Astrocyte (in vitro differentiated cells and primary cell): ENCODE measurements at regions not wholly inside any gene's neighbourhood (a gene's known extent, or its start where the extent isn't known, plus 50 kb on each side); places are given as distances from the start of the nearest gene placed in this dataset.

Experiments
- DNase-seq: peaks from one replicate; pipeline ENCODE4 v3.0.0-alpha.2; 2010; ENCODE audit warnings: low read depth
- FAIRE-seq: peaks from 2 replicates; lab custom pipeline; 2011; peaks lifted over from hg19 to GRCh38; lab: Jason Lieb, UNC
- H2AFZ ChIP-seq: 2 replicates; pipeline ENCODE4 v1.6.0; 2012; ENCODE audit warnings: low read depth, low read length, inconsistent platforms
- H3K27ac ChIP-seq: 2 replicates; pipeline ENCODE4 v1.5.1; 2011; ENCODE audit warnings: low read depth, low read length, inconsistent platforms
- H3K27me3 ChIP-seq: 2 replicates; pipeline ENCODE4 v1.6.0; 2011; ENCODE audit warnings: low read length, inconsistent platforms; ENCODE audit not compliant: insufficient read depth
- H3K36me3 ChIP-seq: 2 replicates; pipeline ENCODE4 v1.5.1; 2011; ENCODE audit warnings: low read length, inconsistent platforms; ENCODE audit not compliant: insufficient read depth
- H3K4me1 ChIP-seq: 2 replicates; pipeline ENCODE4 v1.5.1; 2011; ENCODE audit warnings: low read length, inconsistent platforms; ENCODE audit not compliant: insufficient read depth
- H3K4me2 ChIP-seq: 2 replicates; pipeline ENCODE4 v1.6.0; 2012; ENCODE audit warnings: low read length, inconsistent platforms
- H3K4me3 ChIP-seq: 2 replicates; pipeline ENCODE4 v1.5.1; 2011; ENCODE audit warnings: low read depth, mild to moderate bottlenecking, low read length, inconsistent platforms; ENCODE audit not compliant: insufficient read depth
- H3K79me2 ChIP-seq: 2 replicates; pipeline ENCODE4 v1.6.0; 2012; ENCODE audit warnings: mild to moderate bottlenecking, low read length, inconsistent platforms; ENCODE audit not compliant: insufficient read depth
- H3K9ac ChIP-seq: 2 replicates; pipeline ENCODE4 v1.6.0; 2012; ENCODE audit warnings: mild to moderate bottlenecking, low read length, inconsistent platforms
- H3K9me3 ChIP-seq: 2 replicates; pipeline ENCODE4 v1.5.1; 2012; ENCODE audit warnings: low read depth, mild to moderate bottlenecking, low read length, inconsistent platforms; ENCODE audit not compliant: insufficient read depth
- H4K20me1 ChIP-seq: 2 replicates; pipeline ENCODE4 v1.6.0; 2012; ENCODE audit warnings: low read length, inconsistent platforms; ENCODE audit not compliant: insufficient read depth
- H3K27ac Mint-ChIP-seq: one replicate; pipeline ENCODE4 v1.8.0; 2021; ENCODE audit warnings: mild to moderate bottlenecking, mixed read lengths; ENCODE audit not compliant: unreplicated experiment
- H3K27me3 Mint-ChIP-seq: one replicate; pipeline ENCODE4 v1.8.0; 2021; ENCODE audit warnings: low read depth, mixed read lengths; ENCODE audit not compliant: unreplicated experiment
- H3K36me3 Mint-ChIP-seq: one replicate; pipeline ENCODE4 v1.8.0; 2021; ENCODE audit warnings: low read depth, mixed read lengths; ENCODE audit not compliant: unreplicated experiment
- H3K4me1 Mint-ChIP-seq: one replicate; pipeline ENCODE4 v1.8.0; 2021; ENCODE audit warnings: low read depth, mixed read lengths; ENCODE audit not compliant: unreplicated experiment
- H3K4me3 Mint-ChIP-seq: one replicate; pipeline ENCODE4 v1.8.0; 2021; ENCODE audit warnings: mild to moderate bottlenecking, moderate library complexity, mixed read lengths; ENCODE audit not compliant: unreplicated experiment
- H3K9me3 Mint-ChIP-seq: one replicate; pipeline ENCODE4 v1.8.0; 2021; ENCODE audit warnings: mild to moderate bottlenecking, mixed read lengths; ENCODE audit not compliant: unreplicated experiment
- EZH2 ChIP-seq: IDR thresholded peaks from 2 replicates; pipeline ENCODE4 v1.6.1; 2012; ENCODE audit warnings: mild to moderate bottlenecking, low read length, inconsistent platforms; ENCODE audit not compliant: insufficient read depth
- TF ChIP-seq, protein P1 (sequence below): IDR thresholded peaks from 2 replicates; pipeline ENCODE4 v1.5.1; 2011; ENCODE audit warnings: low read depth, mild to moderate bottlenecking, inconsistent platforms, low read length, moderate library complexity; ENCODE audit not compliant: insufficient read depth

DNA sequence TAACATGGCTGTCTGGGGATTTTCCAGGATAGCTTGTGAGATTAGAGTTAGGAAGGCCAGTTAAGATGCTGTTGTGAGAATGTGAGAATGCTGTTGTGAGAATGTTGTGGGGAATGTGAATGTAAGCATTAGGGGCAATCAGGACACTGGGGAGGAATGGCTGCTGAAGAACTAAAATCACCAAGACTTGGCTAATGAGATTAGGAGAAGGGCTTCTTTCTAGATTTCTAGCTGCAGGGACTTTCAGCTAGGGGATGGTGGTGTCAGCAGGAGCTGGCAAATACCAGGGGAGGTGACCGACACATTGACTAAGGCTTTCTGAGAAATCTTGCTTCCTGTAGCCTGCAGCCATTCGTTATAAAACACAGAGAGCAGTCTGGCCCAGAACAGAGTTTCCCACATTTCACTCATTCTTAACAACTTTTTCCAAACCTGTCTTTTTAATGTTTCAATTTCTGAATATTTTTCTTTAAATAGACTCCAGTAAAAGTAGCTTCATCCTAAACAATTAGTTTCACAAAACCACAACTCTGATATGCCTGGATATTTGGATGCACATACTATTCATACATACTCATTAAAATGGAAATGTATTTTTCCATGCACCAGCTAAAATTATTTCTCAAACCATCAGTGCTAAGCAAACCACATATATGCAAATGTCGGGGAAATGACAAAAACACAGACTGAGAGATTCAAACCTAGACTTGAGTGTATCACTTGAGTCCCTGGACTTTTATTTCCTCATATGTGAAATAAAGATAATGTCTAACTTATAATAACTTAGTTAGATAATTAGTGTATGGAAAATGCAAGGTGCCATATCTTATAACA is 89.3 kb upstream of the TNC start:
- DNase-seq, result peak; percentile 45
- Histone ChIP-seq H3K9me3 (no peaks in the 10 kb centered on the region), H3K27ac (peak overlapping the region; percentile 38), H3K4me1 (peaks cover 69% of the 10 kb centered on the region), H3K79me2 (no peaks in the 10 kb centered on the region), H3K36me3 (no peaks in the 10 kb centered on the region), H3K27me3 (no peaks in the 10 kb centered on the region), H3K4me2 (peak overlapping the region; percentile 19), H4K20me1 (no peaks in the 10 kb centered on the region), H3K4me3 (no peak overlapping the region), H2AFZ (peak overlapping the region; percentile 6), H3K9ac (peak overlapping the region; percentile 28)
- FAIRE-seq, result peak; percentile 52
- H3K36me3 Mint-ChIP-seq, result no peaks in the 10 kb centered on the region
- H3K27ac Mint-ChIP-seq, result peak overlapping the region; percentile 91
- H3K9me3 Mint-ChIP-seq, result no peaks in the 10 kb centered on the region
- no peaks in the 10 kb centered on the region for H3K27me3 Mint-ChIP-seq
- H3K4me3 Mint-ChIP-seq, result peak overlapping the region; percentile 22
- peaks cover 77% of the 10 kb centered on the region for H3K4me1 Mint-ChIP-seq
- TF ChIP-seq, protein P1, sequence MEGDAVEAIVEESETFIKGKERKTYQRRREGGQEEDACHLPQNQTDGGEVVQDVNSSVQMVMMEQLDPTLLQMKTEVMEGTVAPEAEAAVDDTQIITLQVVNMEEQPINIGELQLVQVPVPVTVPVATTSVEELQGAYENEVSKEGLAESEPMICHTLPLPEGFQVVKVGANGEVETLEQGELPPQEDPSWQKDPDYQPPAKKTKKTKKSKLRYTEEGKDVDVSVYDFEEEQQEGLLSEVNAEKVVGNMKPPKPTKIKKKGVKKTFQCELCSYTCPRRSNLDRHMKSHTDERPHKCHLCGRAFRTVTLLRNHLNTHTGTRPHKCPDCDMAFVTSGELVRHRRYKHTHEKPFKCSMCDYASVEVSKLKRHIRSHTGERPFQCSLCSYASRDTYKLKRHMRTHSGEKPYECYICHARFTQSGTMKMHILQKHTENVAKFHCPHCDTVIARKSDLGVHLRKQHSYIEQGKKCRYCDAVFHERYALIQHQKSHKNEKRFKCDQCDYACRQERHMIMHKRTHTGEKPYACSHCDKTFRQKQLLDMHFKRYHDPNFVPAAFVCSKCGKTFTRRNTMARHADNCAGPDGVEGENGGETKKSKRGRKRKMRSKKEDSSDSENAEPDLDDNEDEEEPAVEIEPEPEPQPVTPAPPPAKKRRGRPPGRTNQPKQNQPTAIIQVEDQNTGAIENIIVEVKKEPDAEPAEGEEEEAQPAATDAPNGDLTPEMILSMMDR, result no peak
- no peak for TF ChIP-seq EZH2

DNA sequence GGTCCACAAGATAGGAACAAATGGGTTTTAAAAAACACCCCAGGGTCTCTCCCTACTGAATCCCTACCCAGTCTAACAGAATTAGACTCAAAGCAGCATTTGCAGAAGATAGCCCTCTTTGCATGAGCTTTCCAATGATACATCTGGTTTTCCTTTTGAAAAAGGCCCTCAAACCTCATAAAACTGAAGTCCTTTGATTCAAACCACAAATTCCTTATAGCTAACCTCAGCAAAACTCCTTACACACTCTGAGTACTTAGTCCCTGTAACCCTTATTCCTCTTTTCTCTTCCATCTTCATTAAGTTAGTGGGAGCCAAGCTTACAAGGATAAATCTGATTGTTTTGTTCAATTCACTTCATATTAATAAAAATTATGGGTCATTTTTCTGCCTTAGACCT is 90.5 kb upstream of the TNC start:
- peak overlapping the region; percentile 20 for H3K4me2 ChIP-seq
- Mint-ChIP-seq H3K27ac (peak overlapping the region; percentile 63), H3K36me3 (no peaks in the 10 kb centered on the region), H3K4me1 (peaks cover 81% of the 10 kb centered on the region), H3K4me3 (peak overlapping the region; percentile 50), H3K27me3 (no peaks in the 10 kb centered on the region), H3K9me3 (no peaks in the 10 kb centered on the region)
- no peaks in the 10 kb centered on the region for H3K9me3 ChIP-seq
- peaks cover 71% of the 10 kb centered on the region for H3K4me1 ChIP-seq
- no peaks in the 10 kb centered on the region for H4K20me1 ChIP-seq
- FAIRE-seq (peak; percentile 59), DNase-seq (peak; percentile 86)
- H3K79me2 ChIP-seq, result no peaks in the 10 kb centered on the region
- TF ChIP-seq, protein P1, result no peak
- no peak for TF ChIP-seq EZH2
- H3K36me3 ChIP-seq, result no peaks in the 10 kb centered on the region
- H3K9ac ChIP-seq, result peak overlapping the region; percentile 8
- H3K27me3 ChIP-seq, result no peaks in the 10 kb centered on the region
- peak overlapping the region; percentile 74 for H3K27ac ChIP-seq
- no peak overlapping the region for H3K4me3 ChIP-seq
- no peak overlapping the region for H2AFZ ChIP-seq
